ENCODE measurements at regions not wholly inside any gene's neighbourhood (a gene's known extent, or its start where the extent isn't known, plus 50 kb on each side); places are given as distances from the start of the nearest gene placed in this dataset.

GRCh38 chr5:112525217-112525616, 106.1 kb upstream of the EPB41L4A start:
- H3K4me3 ChIP-seq: no peak overlapping the region
- Mint-ChIP-seq H3K9me3 (peaks cover 3% of the 10 kb centered on the region; the same call in 1 of the 3 replicates), H3K4me3 (no peak overlapping the region), H3K4me1 (peaks cover 5% of the 10 kb centered on the region; the same call in 2 of the 3 replicates), H3K36me3 (ENCODE audit: low read depth) (no peaks in the 10 kb centered on the region), H3K27me3 (ENCODE audit: insufficient read depth, low read depth, poor library complexity) (no peaks in the 10 kb centered on the region), H3K27ac (no peak overlapping the region)
- H3K4me1 ChIP-seq (ENCODE audit: insufficient read depth): no peaks in the 10 kb centered on the region
- H3K36me3 ChIP-seq (ENCODE audit: insufficient read depth): no peaks in the 10 kb centered on the region
- no peaks in the 10 kb centered on the region for H3K79me2 ChIP-seq (replicated peaks; ENCODE audit: insufficient read depth)
- no peak for ATAC-seq
- no peaks in the 10 kb centered on the region for H3F3A ChIP-seq (replicated peaks; ENCODE audit: low read depth)
- H3K9me2 ChIP-seq (ENCODE audit: insufficient read depth): no peaks in the 10 kb centered on the region
- no peaks in the 10 kb centered on the region for H4K20me1 ChIP-seq (replicated peaks; ENCODE audit: insufficient read depth)
- H2AFZ ChIP-seq: no peak overlapping the region
- H3K27me3 ChIP-seq (ENCODE audit: insufficient read depth): no peaks in the 10 kb centered on the region
- TF ChIP-seq ETS1 (IDR thresholded peaks at IDR 0.05) (no peak), JUNB (IDR thresholded peaks at IDR 0.05; ENCODE audit: unreplicated experiment) (no peak), ZNF114 (CRISPR knock-in tag; IDR thresholded peaks at IDR 0.05) (no peak), NANOG (IDR thresholded peaks at IDR 0.05; ENCODE audit: borderline replicate concordance) (no peak), ZNF462 (CRISPR knock-in tag; IDR thresholded peaks at IDR 0.05) (no peak), CREB1 (CRISPR knock-in tag; IDR thresholded peaks at IDR 0.05; ENCODE audit: low read depth) (no peak)
- no peak overlapping the region for H3K27ac ChIP-seq (ENCODE audit: low read depth)
- H3K4me2 ChIP-seq: no peak overlapping the region
- no peak for DNase-seq (ENCODE audit: low spot score)

Measured in GM23338 (cell line).